ENCODE measurements at regions not wholly inside any gene's neighbourhood (a gene's known extent, or its start where the extent isn't known, plus 50 kb on each side); places are given as distances from the start of the nearest gene placed in this dataset.

GRCh38 chr13:22127277-22128164 lies 456.6 kb downstream of the FGF9 start:
- TF ChIP-seq, protein P1, sequence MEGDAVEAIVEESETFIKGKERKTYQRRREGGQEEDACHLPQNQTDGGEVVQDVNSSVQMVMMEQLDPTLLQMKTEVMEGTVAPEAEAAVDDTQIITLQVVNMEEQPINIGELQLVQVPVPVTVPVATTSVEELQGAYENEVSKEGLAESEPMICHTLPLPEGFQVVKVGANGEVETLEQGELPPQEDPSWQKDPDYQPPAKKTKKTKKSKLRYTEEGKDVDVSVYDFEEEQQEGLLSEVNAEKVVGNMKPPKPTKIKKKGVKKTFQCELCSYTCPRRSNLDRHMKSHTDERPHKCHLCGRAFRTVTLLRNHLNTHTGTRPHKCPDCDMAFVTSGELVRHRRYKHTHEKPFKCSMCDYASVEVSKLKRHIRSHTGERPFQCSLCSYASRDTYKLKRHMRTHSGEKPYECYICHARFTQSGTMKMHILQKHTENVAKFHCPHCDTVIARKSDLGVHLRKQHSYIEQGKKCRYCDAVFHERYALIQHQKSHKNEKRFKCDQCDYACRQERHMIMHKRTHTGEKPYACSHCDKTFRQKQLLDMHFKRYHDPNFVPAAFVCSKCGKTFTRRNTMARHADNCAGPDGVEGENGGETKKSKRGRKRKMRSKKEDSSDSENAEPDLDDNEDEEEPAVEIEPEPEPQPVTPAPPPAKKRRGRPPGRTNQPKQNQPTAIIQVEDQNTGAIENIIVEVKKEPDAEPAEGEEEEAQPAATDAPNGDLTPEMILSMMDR (IDR thresholded peaks at IDR 0.05) = no peak
- no peak for TF ChIP-seq POLR2A (IDR thresholded peaks at IDR 0.05)

Measured in testis (tissue), 2 donors.